Heart left ventricle (tissue), 16 donors: ENCODE measurements at regions not wholly inside any gene's neighbourhood (a gene's known extent, or its start where the extent isn't known, plus 50 kb on each side); places are given as distances from the start of the nearest gene placed in this dataset.

Source experiments
- ATAC-seq, 4 donors: fragments of 200-7000 bp; cut with Tn5 transposase; one replicate each; pipeline ENCODE4 v1.9.1; 2020 to 2022; ENCODE audit warnings: moderate library complexity in 4 of 4, mild to moderate bottlenecking in 3 of 4, moderate number of reproducible peaks in 1 of 4
- DNase-seq, 5 donors: peaks; one replicate each; pipeline ENCODE4 v3.0.0-alpha.2; 2020
- H3K27ac ChIP-seq, 12 donors: fragments of 200-600 bp; sonication (generic) in 4 of 12; one replicate each; pipeline versions ENCODE4 v1.5.0 to v1.8.0; 2016 to 2022; ENCODE audit warnings: mild to moderate bottlenecking in 2 of 12
- H3K27me3 ChIP-seq, 9 donors: fragments of 200-600 bp; sonication (generic) in 2 of 9; one replicate each; pipeline versions ENCODE4 v1.5.1 to v1.8.0; 2016 to 2022; ENCODE audit warnings: mild to moderate bottlenecking in 3 of 9
- H3K36me3 ChIP-seq, 9 donors: fragments of 200-600 bp; sonication (generic) in 2 of 9; one replicate each; pipeline versions ENCODE4 v1.5.0 to v1.8.0; 2018 to 2022; ENCODE audit warnings: mild to moderate bottlenecking in 2 of 9
- H3K4me1 ChIP-seq, 12 donors: fragments of 200-600 bp; sonication (generic) in 4 of 12; one replicate each; pipeline versions ENCODE4 v1.5.0 to v1.8.0; 2016 to 2022; ENCODE audit warnings: mild to moderate bottlenecking in 3 of 12
- H3K4me3 ChIP-seq, 12 donors: fragments of 200-600 bp; sonication (generic) in 4 of 12; one replicate each; pipeline versions ENCODE4 v1.5.0 to v1.8.0; 2017 to 2022; ENCODE audit warnings: mild to moderate bottlenecking in 9 of 12, moderate library complexity in 4 of 12
- H3K9me3 ChIP-seq, 12 donors: fragments of 200-600 bp; sonication (generic) in 4 of 12; one replicate each; pipeline versions ENCODE4 v1.5.0 to v1.8.0; 2016 to 2022; ENCODE audit warnings: mild to moderate bottlenecking in 1 of 12
- CTCF ChIP-seq, 12 donors: fragments of 200-600 bp; sonication (generic) in 4 of 12; IDR thresholded peaks; one replicate each; pipeline versions ENCODE4 v1.5.0 to v1.8.0; 2018 to 2022; ENCODE audit warnings: antibody characterized with exemption in 12 of 12, mild to moderate bottlenecking in 5 of 12
- POLR2A ChIP-seq, 2 donors: fragments of 450-650 bp; IDR thresholded peaks; one replicate each; pipeline ENCODE4 v1.6.1; 2017; ENCODE audit warnings: antibody characterized with exemption in 2 of 2, mild to moderate bottlenecking in 2 of 2, moderate library complexity in 2 of 2
- WGBS, 4 donors: extraction: QIAGEN DNeasy Blood & Tissue Kit in 2 of 4; methylation state at CpG; one replicate each; pipeline versions ENCODE4 v1.1.5 to v1.1.7; 2013 to 2018; 5-methylcytosine and 5-hydroxymethylcytosine counted together
- intact Hi-C, 10 donors: fragments of 100-400 bp; cut with DNase I; formaldehyde crosslinking; loops; one replicate each; pipeline versions ENCODE4 v1.11.1 to v1.14.2; 2022
- donor health status: ischemic (EF 13 %, LVEDD 7.1; RV severe dilation, severe dysfunction).
- donor health status: healthy with polysubstance abuse.
- donor health status: DM: no; HTN: yes; CAD: no.
- donor health status: DM: no; HTN: no; CAD: no.
- donor health status: ischemic (EF 25% LVEDD 6.9; RV normal size, moderate dysfunction).
- donor health status: ischemic (EF 25% LVEDD 5.7; RV mildly dilated, moderate dysfunction).
- donor health status: healthy.
- donor health status: DM: yes; HTN: yes; CAD: no.
- donor health status: ischemic (EF 35%, LVEDD 5.7; RV mildly dilated, moderate dysfunction).
- donor health status: nonischemic (EF 11% LVEDD 7.7; RV severe dilation, severe dysfunction).
- donor health status: DM: yes; HTN: yes; CAD: no.
- donor health status: PGD.
- donor health status: ischemic (EF 29% LVEDD 5.4; RV normal size, mild dysfunction).
- donor health status: nonischemic (EF 23%, LVEDD 6.1; RV moderate dilation, normal function).

- Histone ChIP-seq H3K27ac (no peak overlapping the region), H3K27me3 (no peaks in the 10 kb centered on the region), H3K36me3 (no peaks in the 10 kb centered on the region), H3K4me1 (peaks cover 0 to 3% (median 0%) of the 10 kb centered on the region in 12 donors), H3K9me3 (no peaks in the 10 kb centered on the region), H3K4me3 (no peak overlapping the region)
- intact Hi-C loops: no loop called here
- 40 to 67% (median 62%) methylated on average over 2 of the region's 2 CpGs for WGBS, 4 donors
- DNase-seq (no peak), ATAC-seq (no peak)
- TF ChIP-seq CTCF (IDR thresholded peaks at IDR 0.05) (no peak), POLR2A (IDR thresholded peaks at IDR 0.05) (no peak)
Observed at GRCh38 chr2:145303536-145303935, 783.6 kb upstream of the ZEB2 start.

GRCh38 chr2:145302886-145303285 is 783.0 kb upstream of the ZEB2 start:
- H3K36me3 ChIP-seq: no peaks in the 10 kb centered on the region
- H3K4me1 ChIP-seq: peaks cover 0 to 3% (median 0%) of the 10 kb centered on the region in 12 donors
- no peaks in the 10 kb centered on the region for H3K9me3 ChIP-seq
- ATAC-seq (no peak), DNase-seq (no peak)
- no peak overlapping the region for H3K4me3 ChIP-seq
- intact Hi-C loops: no loop called here
- TF ChIP-seq POLR2A (IDR thresholded peaks at IDR 0.05): no peak
- TF ChIP-seq CTCF (IDR thresholded peaks at IDR 0.05): no peak
- 60 to 81% (median 68%) methylated on average over 2 of the region's 2 CpGs for WGBS, 4 donors
- no peaks in the 10 kb centered on the region for H3K27me3 ChIP-seq
- no peak overlapping the region for H3K27ac ChIP-seq

- DNase-seq (no peak), ATAC-seq (no peak)
- WGBS, 4 donors: 75 to 85% (median 79%) methylated on average over 3 of the region's 3 CpGs
- intact Hi-C loops: no loop called here
- Histone ChIP-seq H3K36me3 (no peaks in the 10 kb centered on the region), H3K4me3 (no peak overlapping the region), H3K9me3 (no peaks in the 10 kb centered on the region), H3K4me1 (peaks cover 0 to 3% (median 0%) of the 10 kb centered on the region in 12 donors), H3K27me3 (no peaks in the 10 kb centered on the region), H3K27ac (no peak overlapping the region)
- TF ChIP-seq POLR2A (IDR thresholded peaks at IDR 0.05): no peak
- no peak for TF ChIP-seq CTCF (IDR thresholded peaks at IDR 0.05)
Observed at GRCh38 chr2:145302451-145302850, 782.5 kb upstream of the ZEB2 start.

- H3K9me3 ChIP-seq: no peaks in the 10 kb centered on the region
- peaks cover 0 to 3% (median 0%) of the 10 kb centered on the region in 12 donors for H3K4me1 ChIP-seq
- DNase-seq: no peak
- H3K4me3 ChIP-seq: no peak overlapping the region
- no peaks in the 10 kb centered on the region for H3K27me3 ChIP-seq
- ATAC-seq: no peak
- TF ChIP-seq POLR2A (IDR thresholded peaks at IDR 0.05) (no peak), CTCF (IDR thresholded peaks at IDR 0.05) (no peak)
- H3K36me3 ChIP-seq: no peaks in the 10 kb centered on the region
- H3K27ac ChIP-seq: no peak overlapping the region
- intact Hi-C loops: no loop called here
- WGBS, 4 donors: 84 to 93% (median 88%) methylated on average over 10 of the region's 10 CpGs
Observed at GRCh38 chr2:145299368-145299767, 779.4 kb upstream of the ZEB2 start.
